HG02798 (cell line): ENCODE measurements at regions not wholly inside any gene's neighbourhood (a gene's known extent, or its start where the extent isn't known, plus 50 kb on each side); places are given as distances from the start of the nearest gene placed in this dataset.
"Not testable (repeated sequence)": the region's sequence is repeated elsewhere in the genome, so short reads cannot be mapped to it uniquely, and the experiment has no call there.

Source experiments
- ATAC-seq: cut with Tn5 transposase; IDR thresholded peaks from one replicate; pipeline ENCODE4 v1.9.1; 2021; ENCODE audit warnings: mild to moderate bottlenecking; ENCODE audit not compliant: unreplicated experiment, poor library complexity

DNA sequence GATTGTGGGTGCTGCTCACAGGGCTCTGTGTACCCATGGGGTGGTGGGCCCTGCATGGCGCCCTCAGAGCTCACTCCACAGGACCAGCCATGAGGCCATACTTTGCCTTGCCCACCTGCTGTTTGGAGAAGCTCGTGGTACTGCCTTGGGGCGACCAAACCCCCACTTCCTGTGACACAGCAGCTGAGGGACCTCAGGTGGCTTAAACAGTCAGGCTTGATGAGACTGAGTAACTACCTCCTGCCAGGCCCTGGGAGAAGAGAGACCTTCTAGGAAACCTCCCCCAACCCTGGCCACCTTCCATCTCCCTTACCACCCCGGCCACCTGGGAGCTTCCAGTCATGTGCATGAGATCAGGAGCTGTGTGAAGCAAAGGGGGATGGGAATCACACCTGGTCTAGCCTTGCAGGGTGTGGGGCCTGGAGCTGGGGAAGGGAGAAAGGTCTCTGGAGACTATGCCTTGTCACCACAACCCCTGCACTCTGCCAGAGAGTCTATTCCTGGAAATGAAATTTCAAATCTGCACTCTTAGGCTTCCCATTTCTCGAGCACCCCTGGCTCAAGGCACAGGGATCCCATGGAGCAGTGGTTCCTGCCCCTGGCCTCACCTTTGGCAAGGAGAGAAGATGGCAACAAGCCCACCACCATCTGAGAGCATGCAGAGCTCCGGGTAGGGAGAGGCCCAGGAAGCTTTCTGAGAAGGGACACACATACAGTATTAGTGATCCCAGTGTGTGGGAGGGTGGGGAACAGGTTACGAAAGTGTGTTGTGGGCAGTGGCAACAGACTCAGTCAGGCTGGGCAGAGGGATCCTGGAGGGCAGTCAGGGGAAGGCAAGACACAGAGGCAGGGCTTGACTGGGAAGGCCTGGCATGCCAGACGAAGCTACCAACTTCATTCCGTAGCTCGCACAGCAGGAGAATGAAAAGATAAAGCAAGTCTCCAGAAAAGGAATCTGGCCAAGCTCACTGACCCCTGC, 125.0 kb downstream of the URI1 start:
- ATAC-seq, result no peak

DNA sequence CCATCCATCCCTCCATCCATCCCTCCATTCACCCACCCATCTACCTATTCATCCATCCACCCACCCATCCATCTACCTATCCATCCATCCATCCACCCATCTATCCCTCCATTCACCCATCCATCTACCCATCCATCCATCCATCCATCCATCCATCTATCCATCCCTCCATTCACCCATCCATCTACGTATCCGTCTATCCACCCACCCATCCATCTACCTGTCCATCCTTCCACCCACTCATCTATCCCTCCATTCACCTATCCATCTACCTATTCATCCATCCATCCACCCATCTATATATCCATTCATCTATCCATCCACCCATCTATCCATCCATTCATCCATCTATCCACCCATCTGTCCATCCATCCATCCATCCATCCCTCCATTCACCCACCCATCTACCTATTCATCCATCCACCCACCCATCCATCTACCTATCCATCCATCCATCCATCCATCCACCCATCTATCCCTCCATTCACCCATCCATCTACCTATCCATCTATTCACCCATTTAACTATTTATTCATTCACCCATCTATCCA, 126.0 kb downstream of the URI1 start:
- not testable (repeated sequence) for ATAC-seq

DNA sequence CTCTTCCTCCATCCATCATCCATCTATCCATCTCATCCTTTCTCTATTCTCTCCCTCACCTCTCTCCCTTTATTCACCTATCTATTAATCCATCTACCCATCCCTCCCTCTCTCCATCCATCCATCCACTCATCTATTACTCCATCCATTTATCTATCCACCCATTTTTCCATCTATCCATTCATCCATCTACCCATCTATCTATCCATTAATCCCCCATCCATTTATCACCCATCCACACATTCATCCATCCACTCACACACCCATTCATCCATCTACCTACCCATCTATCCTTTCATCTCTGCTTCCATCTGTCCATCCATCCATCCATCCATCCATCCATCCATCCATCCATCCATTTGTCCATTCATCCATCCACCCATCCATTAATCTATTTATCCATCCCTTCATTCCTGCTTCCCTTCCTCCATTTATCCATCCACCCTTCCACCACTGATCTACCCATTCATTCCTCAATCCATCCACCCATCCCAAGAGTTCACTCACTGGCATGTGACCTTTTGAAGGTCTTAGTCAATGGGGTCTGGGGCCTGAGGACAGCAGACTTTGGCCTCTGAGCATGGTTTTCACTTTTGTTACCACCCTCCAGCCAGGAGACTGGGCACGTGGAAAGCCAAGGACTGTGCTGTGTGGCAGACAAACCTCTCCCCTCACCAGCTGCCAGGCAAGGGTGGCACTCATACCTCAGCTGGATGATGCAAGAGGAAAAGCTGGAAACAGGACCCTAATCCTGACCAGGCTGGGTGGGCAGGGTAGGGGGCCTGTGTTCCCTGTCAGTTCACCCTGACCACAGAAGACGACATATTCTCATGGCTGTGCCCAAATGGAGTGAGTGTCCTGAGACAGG, 126.7 kb downstream of the URI1 start:
- no peak for ATAC-seq

DNA sequence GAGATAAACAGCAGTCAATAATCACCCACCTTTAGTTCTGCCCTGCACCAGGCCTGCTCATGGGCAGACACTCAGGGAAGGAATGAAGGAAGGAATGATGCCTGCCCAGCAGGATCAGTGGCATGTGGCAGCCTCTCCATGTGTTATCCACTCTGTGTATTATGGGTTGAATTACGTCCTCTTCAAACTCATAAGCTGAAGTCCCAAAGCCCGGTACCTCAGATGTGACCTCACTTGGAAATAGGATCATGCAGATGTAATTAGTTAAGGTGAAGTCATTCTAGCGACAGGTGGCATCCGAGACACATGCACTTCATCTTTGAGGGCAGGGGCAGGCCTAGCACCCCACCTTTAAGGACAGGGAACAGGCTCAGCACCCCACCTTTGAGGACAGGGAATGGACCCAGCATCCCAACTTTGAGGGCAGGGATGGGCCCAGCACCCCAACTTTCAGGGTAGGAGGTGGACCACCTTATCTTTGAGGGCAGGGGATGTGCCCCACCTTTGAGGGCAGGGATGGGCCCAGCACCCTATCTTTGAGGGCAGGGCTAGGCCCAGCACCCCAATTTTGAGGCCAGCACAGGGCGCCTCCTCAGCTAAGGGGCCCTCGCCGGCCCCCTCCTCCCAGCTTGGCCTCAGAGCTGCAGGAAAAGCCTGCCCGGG, 127.6 kb downstream of the URI1 start:
- no peak for ATAC-seq

DNA sequence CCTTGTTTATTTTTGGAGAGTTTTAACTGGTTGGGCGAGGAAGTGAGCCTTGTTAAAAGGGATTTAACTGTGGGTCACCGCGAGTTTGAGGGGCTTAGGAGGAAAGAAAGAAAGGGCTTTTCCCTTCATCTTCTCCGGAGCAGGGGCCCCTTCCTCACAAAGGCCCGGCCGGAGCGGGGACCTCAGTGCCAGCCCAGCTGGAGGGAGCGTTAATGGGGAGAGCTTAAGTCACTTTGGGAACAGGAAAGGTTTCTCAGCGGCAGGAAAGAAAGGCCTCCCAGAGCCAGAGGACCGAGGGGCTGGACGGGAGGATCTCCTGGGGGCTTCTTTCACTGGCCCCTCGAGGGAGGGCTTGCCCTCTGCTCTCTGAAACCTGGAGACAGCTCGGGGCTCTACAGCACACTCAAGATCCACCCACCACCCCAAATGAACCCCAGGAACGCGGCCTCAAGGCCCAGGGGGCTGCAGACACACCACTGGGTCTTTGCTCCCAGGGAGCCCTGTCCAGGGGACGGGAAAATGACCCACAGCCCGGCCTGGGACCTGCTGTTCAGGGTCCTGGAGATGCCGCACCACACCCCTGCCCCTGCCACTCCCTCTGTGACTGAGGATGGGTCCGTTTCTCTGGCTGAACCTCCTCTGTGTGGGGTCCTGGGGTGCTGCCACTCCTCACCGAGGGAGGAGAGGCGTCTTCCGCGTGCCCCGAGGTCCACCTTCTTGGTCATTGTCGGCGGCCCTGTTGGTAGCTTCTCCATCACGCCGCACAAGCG, 128.3 kb downstream of the URI1 start:
- ATAC-seq, result no peak

DNA sequence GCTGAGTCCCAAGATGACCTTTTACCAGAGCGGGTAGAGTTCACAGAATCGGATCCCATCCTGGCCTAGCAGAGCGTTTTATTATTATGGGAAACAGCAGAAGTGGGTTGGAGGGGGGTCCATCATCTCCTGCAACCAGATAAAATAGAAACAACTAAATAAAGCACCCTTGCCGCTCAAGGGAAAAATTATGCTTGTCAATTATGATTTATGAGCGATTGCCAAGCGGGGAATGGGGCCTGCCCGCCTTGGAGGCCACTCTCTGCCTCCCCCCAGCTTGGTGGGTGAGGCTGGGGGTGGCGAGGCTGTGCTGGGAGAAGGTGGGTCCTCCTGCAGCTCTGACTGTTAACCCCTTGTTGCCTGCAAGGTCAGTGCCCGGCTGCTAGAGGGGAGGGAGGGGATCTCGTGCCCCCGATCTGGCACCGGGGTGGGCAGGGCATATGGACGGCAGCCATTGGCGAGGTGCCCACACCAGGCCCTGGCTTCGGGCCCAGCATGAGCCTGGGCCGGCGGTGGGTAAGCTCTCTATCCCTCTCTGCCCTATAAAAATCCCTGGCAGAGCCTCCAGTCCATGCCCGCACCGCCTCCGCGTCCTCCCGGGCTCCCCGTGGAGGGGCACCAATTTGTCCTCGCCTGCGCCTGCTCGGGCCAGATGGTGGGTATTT, 129.1 kb downstream of the URI1 start:
- ATAC-seq, result no peak

DNA sequence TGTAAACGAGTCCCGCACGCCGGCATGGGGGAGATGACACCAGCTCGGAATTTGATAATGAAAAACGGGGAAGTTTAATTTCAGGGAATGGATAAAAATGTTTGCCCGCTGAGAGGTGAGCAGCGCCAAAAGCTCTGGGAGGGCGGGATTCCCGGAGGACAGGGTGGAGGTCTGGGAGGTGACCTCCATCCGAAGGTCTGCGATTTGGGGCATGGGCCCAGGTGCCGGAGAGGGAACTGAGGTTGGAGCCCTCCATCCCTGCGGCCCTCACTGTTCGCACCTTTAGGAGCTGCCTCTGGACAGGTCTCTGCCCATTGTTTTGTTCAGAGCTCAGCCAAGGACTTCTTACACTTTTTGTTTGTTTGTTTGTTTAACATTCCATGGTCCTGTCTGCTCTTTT, 129.8 kb downstream of the URI1 start:
- ATAC-seq, result no peak

DNA sequence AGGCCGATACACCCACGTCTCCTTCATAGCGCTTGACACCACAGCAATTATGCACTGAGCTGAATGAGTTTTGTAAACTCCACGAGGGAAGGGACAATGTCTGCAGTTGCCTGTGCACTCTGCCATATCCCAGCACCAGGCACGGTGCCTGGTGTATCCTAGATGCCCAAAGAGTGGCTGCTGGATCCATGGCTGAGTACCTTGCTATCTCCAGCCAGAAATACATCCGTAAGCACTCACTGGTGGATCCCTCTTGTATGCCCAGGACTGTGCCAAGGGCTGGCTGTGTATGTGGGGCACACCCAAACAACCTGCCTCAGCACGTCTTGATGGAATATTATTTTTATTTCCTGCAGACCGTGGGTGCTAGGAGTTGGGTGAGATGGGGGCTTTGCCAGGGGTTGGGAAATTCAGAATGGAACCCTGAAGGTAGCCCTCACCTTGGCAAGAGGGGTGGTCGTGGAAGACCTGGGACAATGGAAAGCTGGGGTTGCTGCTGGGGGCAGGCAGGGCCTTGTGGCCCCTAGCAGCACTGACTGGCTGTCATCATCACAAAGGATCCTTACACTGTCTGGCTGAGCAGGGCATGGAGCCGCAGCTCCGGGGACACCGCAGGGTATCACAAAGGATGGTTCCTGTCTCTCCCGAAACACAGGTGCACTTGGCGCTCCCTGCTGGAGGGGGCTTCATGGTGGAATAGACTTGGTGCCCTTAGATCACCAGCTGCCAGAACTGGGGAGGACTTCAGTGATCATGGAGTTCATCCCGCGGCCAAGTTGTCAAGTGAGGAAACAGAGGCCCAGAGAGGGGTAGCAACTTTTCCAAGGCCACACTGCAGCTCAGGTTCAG, 131.3 kb downstream of the URI1 start:
- ATAC-seq, result no peak

DNA sequence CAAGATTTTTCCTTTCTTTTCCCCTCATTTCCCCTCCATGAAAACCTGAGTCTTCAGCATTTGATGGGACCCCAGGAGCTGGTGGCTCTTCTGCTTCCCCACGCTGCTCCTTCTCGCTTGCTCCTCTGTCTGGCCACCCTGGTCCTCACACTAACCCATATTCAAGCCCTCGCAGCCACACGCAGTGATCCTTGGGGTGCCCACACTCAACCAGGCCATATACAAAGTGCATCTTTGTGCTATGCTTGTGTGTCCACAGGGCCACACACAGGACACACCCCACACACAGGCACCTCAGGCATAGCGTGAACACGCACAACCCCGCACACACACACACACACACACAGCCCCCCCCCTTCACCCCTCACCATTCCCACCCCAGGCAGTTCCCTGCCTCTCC, 132.1 kb downstream of the URI1 start:
- ATAC-seq, result no peak

DNA sequence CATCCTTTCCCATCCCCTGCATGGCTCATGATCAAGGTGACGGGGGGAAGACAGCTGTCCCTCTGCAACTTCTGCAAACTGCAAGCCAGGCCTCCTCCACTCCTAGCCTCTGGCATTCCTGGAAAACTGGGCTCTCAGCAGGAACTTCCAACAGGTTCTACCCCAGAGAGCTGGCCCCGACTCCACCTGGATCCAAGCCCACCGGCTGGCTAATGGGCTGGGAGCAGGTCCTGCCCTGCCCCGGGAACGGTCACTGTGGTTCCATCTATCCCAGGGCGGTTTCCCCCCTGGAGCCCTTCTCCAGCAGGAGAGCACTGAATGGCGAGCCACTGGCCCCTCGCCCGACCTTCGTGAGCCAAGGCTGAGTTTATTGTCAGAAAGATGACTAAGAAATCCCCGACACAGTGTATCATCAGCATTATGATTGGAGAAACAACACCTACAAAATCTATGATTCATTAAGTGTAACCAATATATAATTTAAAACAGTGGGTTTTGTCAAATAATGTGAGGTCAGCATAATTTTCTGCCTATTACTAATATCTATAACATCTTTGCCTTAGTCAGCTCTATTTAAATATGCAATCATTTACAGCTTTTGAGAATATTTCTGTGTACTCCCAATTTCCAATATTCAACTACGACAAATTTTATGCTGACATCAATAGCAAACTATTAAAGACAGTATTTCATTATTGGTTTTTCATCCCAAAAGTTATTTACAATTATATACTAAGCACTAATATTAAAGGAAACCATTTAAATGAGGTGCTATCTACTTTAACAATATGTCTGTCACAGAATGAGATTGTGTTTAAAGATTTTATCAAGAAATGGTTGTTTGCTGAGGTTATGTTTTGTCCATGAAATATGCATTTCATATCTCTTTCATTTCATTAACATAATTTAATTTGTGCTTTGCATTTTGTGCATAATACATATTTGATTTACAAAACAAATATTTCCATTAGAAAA, 133.0 kb downstream of the URI1 start:
- no peak for ATAC-seq

DNA sequence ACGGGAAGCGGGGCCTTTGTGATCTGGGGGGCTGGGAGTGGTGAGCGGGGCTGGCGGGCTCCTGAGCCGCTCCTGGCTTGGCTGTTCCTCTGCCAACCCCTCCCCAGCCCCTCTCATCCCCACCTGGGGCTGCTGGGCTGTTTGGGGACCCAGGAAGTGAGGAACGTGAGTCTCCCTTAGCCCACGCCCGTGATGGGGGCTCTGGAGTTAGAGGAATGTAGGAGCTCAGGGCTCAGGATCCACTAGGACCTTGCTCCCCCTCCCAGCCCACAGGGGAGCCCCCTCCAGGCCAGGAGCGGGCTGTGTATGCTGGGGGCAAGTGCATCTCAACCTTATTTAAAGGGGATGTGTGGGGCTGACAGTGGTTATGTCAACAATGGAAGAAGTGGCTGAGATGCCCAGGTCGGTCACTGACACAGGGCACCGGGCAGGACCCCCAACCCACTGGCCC, 134.1 kb downstream of the URI1 start:
- ATAC-seq, result no peak

DNA sequence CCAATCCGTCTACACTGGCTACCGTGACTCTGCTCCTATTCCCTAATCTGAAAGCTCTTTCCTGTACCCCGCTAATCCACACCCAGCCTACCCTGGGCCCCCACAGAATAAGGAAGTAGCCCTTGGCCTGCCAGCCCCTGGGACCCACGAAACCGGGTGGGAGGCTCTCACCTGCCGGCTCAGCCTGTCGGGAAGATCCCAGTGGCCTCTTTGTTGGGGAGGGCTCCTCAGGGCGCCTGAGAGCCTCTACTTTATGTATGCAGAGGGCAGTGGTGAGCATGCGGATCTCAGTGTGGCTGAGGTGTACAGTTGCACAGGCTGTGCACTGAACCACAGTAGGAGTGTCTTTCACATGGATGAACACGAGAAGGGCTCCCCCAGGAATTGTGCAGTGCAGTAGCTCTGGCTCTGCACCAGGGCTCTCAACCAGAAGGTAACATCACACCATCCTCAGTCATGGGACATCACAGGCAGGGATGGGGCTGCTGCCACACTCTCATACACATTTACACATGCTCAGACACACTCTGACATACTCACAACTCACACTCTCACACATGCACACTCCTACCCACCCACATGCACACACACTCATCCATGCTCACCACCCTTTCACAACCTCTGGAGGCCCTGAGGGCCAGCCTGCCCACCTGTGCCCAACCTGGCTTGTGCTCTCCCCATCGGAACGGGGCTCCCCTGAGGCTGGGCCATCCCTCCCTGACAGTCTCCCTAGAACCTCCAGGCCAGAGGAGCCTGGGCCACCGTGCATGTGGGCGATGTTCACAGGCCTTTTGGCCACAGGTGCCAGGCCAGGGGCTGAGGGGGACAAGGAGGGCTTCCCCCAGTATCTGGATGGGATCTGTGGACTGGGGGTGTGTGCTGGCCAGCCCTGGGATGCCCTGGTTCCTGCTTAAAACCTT, 135.0 kb downstream of the URI1 start:
- ATAC-seq, result no peak

DNA sequence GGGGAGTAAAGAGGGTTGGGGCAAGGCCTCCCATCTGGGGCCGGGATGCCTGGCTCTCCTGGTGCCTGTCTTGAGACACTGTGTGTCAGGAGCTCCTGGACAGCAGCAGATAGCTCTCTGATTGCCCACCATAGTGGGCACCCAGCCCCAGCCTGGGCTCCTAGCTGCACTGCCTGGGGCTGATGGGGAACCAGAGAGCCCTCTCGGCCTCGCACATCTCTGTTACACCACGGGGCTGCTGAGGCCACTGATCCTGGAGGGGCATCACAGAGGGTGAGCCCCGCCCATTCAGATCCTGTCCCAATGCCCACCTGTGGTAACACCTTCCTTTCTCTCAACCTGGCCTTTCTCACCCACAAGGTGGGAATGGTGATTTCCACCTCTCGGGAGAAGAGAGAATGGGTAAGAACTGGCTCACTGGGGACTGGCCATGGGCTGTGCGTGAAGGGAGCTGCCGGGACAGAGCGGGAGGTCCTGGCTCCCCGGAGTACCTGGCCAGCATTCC, 135.9 kb downstream of the URI1 start:
- no peak for ATAC-seq

DNA sequence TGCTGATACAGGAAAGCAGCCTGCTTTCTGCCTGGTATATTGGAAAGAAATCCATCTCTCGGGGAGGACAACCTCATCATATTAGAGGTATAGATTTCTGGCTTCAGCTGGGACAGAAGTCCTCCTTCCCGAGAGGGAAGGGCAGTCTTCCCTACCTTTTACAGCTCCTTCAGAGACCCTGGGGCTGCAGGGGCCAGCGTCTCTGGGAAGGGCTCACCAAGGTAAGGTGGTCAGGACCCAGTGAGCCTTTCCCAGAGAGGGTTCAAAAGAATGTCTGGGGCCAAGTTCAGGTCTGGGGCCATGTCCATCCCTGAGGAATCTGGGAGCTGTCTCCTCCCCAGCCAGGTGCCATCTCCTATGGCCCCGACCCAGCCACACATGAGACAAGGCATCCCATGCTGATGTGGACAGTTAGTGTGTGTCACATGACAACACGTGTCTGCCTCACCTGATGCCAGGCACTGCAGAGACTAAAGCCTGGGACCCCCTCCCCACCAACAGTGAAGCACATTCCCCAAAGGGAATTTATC, 136.4 kb downstream of the URI1 start:
- ATAC-seq, result no peak

DNA sequence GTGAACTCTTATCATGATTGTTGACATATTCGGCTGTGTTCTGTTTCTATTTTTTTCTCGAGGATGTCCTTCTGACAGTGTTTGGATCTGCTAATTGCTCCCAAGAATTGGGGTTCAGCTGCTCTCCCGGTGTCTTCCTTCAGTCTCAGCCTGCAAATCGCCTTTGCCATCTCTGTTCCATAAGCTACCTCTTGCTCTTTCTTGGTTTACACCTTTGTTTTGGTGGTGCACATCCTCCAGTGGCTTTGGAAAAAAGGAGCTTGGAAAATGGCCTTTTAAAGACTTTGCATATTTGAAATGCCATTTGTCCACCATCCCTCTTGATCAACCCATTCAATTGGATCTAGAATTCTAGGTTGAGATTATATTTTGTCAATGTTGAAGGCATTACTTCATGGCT, 137.2 kb downstream of the URI1 start:
- no peak for ATAC-seq

DNA sequence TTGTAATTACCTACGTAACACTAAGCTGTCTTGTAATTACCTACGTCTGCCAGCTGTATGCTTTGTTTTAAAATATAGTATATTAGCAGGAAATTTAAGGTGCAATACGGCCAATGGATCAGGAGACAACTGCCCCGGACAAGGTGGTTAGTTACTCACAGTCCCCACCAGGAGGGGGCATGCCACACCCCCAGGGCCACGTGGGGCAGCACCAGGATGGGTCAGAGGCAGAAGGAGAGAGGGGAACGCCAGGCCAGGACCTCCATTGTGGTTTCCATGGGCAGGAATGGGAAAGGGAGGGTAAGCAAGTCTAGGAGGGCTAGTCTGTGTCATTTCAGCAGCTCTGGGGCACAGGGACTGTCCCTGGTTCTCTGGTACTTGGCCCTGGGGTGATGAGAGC, 140.1 kb downstream of the URI1 start:
- no peak for ATAC-seq
